ENCODE measurements at regions not wholly inside any gene's neighbourhood (a gene's known extent, or its start where the extent isn't known, plus 50 kb on each side); places are given as distances from the start of the nearest gene placed in this dataset.

DNA sequence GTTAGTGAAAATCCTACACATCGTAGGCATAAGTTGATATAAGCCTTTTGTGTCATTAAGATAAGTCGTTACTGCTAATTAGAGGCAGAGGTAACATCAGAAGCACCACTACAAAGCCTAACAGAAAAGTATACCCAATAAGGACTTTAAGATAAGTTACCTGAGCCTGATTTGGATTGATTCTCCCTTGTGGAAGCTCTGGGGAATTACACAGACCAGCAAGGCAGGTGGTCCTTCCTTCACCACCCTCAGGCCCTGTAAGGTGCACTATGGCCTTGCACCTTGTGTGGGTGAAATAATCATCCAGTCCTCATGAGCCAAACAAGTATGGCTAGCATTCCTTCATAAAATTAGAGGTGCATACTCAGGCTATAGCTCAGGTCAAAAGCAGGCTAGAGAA, 166.7 kb upstream of the CHRM3 start:
- POLR2A ChIA-PET: no interaction called here
- Histone ChIP-seq H3K4me3 (ENCODE audit: low read depth, low read length) (no peak overlapping the region), H3K36me3 (ENCODE audit: control insufficient read depth, insufficient read depth, low read length) (no peaks in the 10 kb centered on the region), H3K27me3 (ENCODE audit: control insufficient read depth, insufficient read depth, low read length) (no peaks in the 10 kb centered on the region)
- CTCF ChIA-PET: no interaction called here
- TF ChIP-seq, protein P1, sequence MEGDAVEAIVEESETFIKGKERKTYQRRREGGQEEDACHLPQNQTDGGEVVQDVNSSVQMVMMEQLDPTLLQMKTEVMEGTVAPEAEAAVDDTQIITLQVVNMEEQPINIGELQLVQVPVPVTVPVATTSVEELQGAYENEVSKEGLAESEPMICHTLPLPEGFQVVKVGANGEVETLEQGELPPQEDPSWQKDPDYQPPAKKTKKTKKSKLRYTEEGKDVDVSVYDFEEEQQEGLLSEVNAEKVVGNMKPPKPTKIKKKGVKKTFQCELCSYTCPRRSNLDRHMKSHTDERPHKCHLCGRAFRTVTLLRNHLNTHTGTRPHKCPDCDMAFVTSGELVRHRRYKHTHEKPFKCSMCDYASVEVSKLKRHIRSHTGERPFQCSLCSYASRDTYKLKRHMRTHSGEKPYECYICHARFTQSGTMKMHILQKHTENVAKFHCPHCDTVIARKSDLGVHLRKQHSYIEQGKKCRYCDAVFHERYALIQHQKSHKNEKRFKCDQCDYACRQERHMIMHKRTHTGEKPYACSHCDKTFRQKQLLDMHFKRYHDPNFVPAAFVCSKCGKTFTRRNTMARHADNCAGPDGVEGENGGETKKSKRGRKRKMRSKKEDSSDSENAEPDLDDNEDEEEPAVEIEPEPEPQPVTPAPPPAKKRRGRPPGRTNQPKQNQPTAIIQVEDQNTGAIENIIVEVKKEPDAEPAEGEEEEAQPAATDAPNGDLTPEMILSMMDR (IDR thresholded peaks at IDR 0.05; ENCODE audit: insufficient read depth, low read depth, low read length): no peak
- DNase-seq (ENCODE audit: low read depth): no peak

DNA sequence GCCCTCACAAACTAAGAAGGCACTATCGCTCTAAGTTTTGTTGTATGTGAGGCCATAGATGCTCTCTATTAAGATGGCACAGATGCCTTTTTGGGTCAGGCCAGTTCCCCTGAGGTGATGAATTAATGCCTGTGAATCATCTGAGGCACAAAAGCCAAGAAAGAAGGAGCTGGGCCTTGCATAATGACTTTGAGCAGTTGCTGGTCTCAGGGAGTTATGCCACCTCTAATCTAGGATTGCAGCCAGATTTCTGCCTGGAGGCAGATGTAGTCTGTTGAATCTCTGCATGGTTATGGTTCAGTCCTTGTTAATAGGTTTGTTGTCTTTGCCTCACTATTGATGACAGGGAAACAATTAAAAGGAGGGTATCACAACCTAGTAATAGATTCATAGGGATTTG, 168.1 kb upstream of the CHRM3 start:
- ChIA-PET POLR2A (no interaction called here), CTCF (no interaction called here)
- H3K4me3 ChIP-seq (ENCODE audit: low read depth, low read length): no peak overlapping the region
- no peaks in the 10 kb centered on the region for H3K36me3 ChIP-seq (ENCODE audit: control insufficient read depth, insufficient read depth, low read length)
- H3K27me3 ChIP-seq (ENCODE audit: control insufficient read depth, insufficient read depth, low read length): no peaks in the 10 kb centered on the region
- DNase-seq (ENCODE audit: low read depth): no peak
- TF ChIP-seq, protein P1 (IDR thresholded peaks at IDR 0.05; ENCODE audit: insufficient read depth, low read depth, low read length): no peak

GRCh38 chr1:239212811-239213220, 173.6 kb upstream of the CHRM3 start:
- DNase-seq (ENCODE audit: low read depth): no peak
- no peaks in the 10 kb centered on the region for H3K36me3 ChIP-seq (ENCODE audit: control insufficient read depth, insufficient read depth, low read length)
- POLR2A ChIA-PET: no interaction called here
- TF ChIP-seq, protein P1 (IDR thresholded peaks at IDR 0.05; ENCODE audit: insufficient read depth, low read depth, low read length): no peak
- CTCF ChIA-PET: no interaction called here
- H3K27me3 ChIP-seq (ENCODE audit: control insufficient read depth, insufficient read depth, low read length): no peaks in the 10 kb centered on the region
- H3K4me3 ChIP-seq (ENCODE audit: low read depth, low read length): no peak overlapping the region

- no peak for DNase-seq (ENCODE audit: low read depth)
- TF ChIP-seq, protein P1 (IDR thresholded peaks at IDR 0.05; ENCODE audit: insufficient read depth, low read depth, low read length): no peak
- POLR2A ChIA-PET: no interaction called here
- CTCF ChIA-PET: no interaction called here
- no peak overlapping the region for H3K4me3 ChIP-seq (ENCODE audit: low read depth, low read length)
- no peaks in the 10 kb centered on the region for H3K36me3 ChIP-seq (ENCODE audit: control insufficient read depth, insufficient read depth, low read length)
- H3K27me3 ChIP-seq (ENCODE audit: control insufficient read depth, insufficient read depth, low read length): no peaks in the 10 kb centered on the region
Observed at GRCh38 chr1:239209591-239209990, 176.8 kb upstream of the CHRM3 start.

DNA sequence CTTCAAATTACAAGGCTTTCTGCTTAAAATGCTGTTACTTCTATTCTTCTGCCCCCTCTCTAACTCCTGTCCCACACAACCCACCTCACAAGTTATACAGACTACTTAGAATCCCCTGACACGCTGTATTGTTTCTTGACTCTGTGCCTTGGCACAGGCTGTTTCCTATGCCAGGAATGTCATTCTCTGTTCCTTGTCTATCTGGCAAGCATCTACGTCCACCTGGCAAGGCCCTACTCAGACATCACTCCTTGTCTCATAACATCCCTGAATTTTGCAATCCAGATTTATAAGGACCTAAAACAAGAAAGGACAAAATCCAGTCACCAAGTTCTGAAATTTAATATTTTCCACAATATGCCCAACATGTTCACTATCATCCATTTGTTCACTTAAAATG, 182.0 kb upstream of the CHRM3 start:
- no peak overlapping the region for H3K4me3 ChIP-seq (ENCODE audit: low read depth, low read length)
- ChIA-PET CTCF (no interaction called here), POLR2A (no interaction called here)
- no peak for DNase-seq (ENCODE audit: low read depth)
- no peaks in the 10 kb centered on the region for H3K27me3 ChIP-seq (ENCODE audit: control insufficient read depth, insufficient read depth, low read length)
- no peaks in the 10 kb centered on the region for H3K36me3 ChIP-seq (ENCODE audit: control insufficient read depth, insufficient read depth, low read length)
- TF ChIP-seq, protein P1 (IDR thresholded peaks at IDR 0.05; ENCODE audit: insufficient read depth, low read depth, low read length): no peak

Data from BJ (cell line).